ENCODE measurements at regions not wholly inside any gene's neighbourhood (a gene's known extent, or its start where the extent isn't known, plus 50 kb on each side); places are given as distances from the start of the nearest gene placed in this dataset.

GRCh38 chr4:63379750-63380522 is 1029.3 kb downstream of the TECRL start:
- TF ChIP-seq ZZZ3 (CRISPR knock-in tag; IDR thresholded peaks at IDR 0.05; ENCODE audit: borderline replicate concordance) (no peak), ZNF792 (CRISPR knock-in tag; IDR thresholded peaks at IDR 0.05) (no peak), MYC (CRISPR knock-in tag; IDR thresholded peaks at IDR 0.05; ENCODE audit: borderline replicate concordance) (no peak), ZNF775 (CRISPR knock-in tag; IDR thresholded peaks at IDR 0.05; ENCODE audit: borderline replicate concordance) (no peak), CTCF (CRISPR knock-in tag; IDR thresholded peaks at IDR 0.05) (no peak), HOXA7 (CRISPR knock-in tag; IDR thresholded peaks at IDR 0.05) (no peak), KLF12 (CRISPR knock-in tag; IDR thresholded peaks at IDR 0.05; ENCODE audit: borderline replicate concordance) (no peak), ZBTB1 (CRISPR knock-in tag; IDR thresholded peaks at IDR 0.05; ENCODE audit: borderline replicate concordance) (no peak), CBX5 (CRISPR knock-in tag; IDR thresholded peaks at IDR 0.05; ENCODE audit: borderline replicate concordance) (no peak), ZNF260 (CRISPR knock-in tag; IDR thresholded peaks at IDR 0.05; ENCODE audit: borderline replicate concordance, low read depth) (no peak), POLR2AphosphoS5 (IDR thresholded peaks at IDR 0.05; ENCODE audit: low read depth, low read length) (no peak)
- TF ChIP-seq, protein P1, sequence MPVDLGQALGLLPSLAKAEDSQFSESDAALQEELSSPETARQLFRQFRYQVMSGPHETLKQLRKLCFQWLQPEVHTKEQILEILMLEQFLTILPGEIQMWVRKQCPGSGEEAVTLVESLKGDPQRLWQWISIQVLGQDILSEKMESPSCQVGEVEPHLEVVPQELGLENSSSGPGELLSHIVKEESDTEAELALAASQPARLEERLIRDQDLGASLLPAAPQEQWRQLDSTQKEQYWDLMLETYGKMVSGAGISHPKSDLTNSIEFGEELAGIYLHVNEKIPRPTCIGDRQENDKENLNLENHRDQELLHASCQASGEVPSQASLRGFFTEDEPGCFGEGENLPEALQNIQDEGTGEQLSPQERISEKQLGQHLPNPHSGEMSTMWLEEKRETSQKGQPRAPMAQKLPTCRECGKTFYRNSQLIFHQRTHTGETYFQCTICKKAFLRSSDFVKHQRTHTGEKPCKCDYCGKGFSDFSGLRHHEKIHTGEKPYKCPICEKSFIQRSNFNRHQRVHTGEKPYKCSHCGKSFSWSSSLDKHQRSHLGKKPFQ (CRISPR knock-in tag; IDR thresholded peaks at IDR 0.05; ENCODE audit: insufficient replicate concordance), result no peak
- TF ChIP-seq, protein P2, sequence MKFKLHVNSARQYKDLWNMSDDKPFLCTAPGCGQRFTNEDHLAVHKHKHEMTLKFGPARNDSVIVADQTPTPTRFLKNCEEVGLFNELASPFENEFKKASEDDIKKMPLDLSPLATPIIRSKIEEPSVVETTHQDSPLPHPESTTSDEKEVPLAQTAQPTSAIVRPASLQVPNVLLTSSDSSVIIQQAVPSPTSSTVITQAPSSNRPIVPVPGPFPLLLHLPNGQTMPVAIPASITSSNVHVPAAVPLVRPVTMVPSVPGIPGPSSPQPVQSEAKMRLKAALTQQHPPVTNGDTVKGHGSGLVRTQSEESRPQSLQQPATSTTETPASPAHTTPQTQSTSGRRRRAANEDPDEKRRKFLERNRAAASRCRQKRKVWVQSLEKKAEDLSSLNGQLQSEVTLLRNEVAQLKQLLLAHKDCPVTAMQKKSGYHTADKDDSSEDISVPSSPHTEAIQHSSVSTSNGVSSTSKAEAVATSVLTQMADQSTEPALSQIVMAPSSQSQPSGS (CRISPR knock-in tag; IDR thresholded peaks at IDR 0.05), result no peak
- TF ChIP-seq, protein P3, sequence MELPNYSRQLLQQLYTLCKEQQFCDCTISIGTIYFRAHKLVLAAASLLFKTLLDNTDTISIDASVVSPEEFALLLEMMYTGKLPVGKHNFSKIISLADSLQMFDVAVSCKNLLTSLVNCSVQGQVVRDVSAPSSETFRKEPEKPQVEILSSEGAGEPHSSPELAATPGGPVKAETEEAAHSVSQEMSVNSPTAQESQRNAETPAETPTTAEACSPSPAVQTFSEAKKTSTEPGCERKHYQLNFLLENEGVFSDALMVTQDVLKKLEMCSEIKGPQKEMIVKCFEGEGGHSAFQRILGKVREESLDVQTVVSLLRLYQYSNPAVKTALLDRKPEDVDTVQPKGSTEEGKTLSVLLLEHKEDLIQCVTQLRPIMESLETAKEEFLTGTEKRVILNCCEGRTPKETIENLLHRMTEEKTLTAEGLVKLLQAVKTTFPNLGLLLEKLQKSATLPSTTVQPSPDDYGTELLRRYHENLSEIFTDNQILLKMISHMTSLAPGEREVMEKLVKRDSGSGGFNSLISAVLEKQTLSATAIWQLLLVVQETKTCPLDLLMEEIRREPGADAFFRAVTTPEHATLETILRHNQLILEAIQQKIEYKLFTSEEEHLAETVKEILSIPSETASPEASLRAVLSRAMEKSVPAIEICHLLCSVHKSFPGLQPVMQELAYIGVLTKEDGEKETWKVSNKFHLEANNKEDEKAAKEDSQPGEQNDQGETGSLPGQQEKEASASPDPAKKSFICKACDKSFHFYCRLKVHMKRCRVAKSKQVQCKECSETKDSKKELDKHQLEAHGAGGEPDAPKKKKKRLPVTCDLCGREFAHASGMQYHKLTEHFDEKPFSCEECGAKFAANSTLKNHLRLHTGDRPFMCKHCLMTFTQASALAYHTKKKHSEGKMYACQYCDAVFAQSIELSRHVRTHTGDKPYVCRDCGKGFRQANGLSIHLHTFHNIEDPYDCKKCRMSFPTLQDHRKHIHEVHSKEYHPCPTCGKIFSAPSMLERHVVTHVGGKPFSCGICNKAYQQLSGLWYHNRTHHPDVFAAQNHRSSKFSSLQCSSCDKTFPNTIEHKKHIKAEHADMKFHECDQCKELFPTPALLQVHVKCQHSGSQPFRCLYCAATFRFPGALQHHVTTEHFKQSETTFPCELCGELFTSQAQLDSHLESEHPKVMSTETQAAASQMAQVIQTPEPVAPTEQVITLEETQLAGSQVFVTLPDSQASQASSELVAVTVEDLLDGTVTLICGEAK (IDR thresholded peaks at IDR 0.05), result no peak
- TF ChIP-seq, protein P3 (CRISPR knock-in tag; IDR thresholded peaks at IDR 0.05), result no peak

All from HepG2 (cell line).